ENCODE measurements at regions not wholly inside any gene's neighbourhood (a gene's known extent, or its start where the extent isn't known, plus 50 kb on each side); places are given as distances from the start of the nearest gene placed in this dataset.
"Not testable (repeated sequence)": the region's sequence is repeated elsewhere in the genome, so short reads cannot be mapped to it uniquely, and the experiment has no call there.

DNA sequence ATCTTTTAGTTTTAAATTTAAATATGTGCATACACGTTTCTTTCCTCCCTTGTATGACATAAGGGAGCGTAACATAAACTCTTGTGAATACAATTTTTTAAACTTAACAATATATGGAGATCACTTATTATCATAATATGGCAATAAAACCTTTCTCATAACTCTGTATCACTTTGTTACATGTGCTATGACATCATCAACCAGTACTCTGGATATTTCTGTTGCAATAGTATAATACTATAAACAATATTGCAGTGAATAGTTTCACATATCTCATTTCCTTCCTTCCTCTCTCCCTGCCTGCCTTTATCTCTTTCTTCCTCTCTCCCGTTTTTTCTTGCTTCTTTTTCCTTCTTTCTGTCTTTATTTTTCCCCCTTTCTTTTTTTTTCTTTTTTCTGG lies 1278.0 kb upstream of the CNTN5 start:
- H3K36me3 Mint-ChIP-seq = peaks cover 19% of the 10 kb centered on the region
- H3K4me3 Mint-ChIP-seq = no peak overlapping the region

DNA sequence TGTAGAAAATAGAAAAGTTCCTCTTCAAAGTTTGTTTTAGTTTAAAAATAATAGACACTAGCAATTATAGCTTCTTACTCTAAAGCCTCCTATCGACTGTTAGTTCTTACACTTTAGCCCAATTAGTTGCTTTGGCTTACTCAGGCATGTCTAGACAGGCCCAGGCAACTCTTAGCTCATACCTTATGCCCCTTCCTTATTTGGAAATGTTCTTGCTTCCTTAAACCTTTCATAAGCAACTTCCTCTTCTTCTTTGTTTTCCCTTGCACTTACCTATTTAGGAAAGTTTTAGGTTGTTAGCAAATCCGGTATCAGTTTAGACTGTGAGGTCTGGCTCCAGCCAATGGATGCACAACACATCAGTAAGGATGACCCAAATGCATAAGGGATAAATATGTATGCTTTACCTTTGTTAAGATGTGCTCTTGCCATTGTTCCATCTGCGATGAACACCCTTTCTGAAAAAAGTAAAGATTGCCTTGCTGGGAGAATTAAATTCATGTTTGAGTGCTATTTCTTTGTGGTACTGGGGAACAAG lies 1277.5 kb upstream of the CNTN5 start:
- H3K4me1 Mint-ChIP-seq (ENCODE audit: low read depth in 2 of 2) = no peaks in the 10 kb centered on the region
- no peak overlapping the region for H3K4me3 Mint-ChIP-seq
- peaks cover 11% of the 10 kb centered on the region for H3K9me3 Mint-ChIP-seq
- no peak for ATAC-seq
- no peaks in the 10 kb centered on the region for H3K27me3 Mint-ChIP-seq
- peaks cover 19% of the 10 kb centered on the region for H3K36me3 Mint-ChIP-seq
- H3K27ac Mint-ChIP-seq = no peak overlapping the region
- no peak for DNase-seq (ENCODE audit: low spot score)

More for the DNA sequence above, 1278.0 kb upstream of the CNTN5 start:
- H3K27ac Mint-ChIP-seq = no peak overlapping the region
- H3K4me1 Mint-ChIP-seq (ENCODE audit: low read depth in 2 of 2) = no peaks in the 10 kb centered on the region
- H3K9me3 Mint-ChIP-seq = peaks cover 11% of the 10 kb centered on the region
- no peak for DNase-seq (ENCODE audit: low spot score)
- no peaks in the 10 kb centered on the region for H3K27me3 Mint-ChIP-seq
- ATAC-seq = no peak

- no peak overlapping the region for H3K4me3 Mint-ChIP-seq
- DNase-seq (ENCODE audit: low spot score) (no peak), ATAC-seq (no peak)
- peaks cover 18% of the 10 kb centered on the region for H3K36me3 Mint-ChIP-seq
- H3K9me3 Mint-ChIP-seq = peaks cover 11% of the 10 kb centered on the region
- no peaks in the 10 kb centered on the region for H3K27me3 Mint-ChIP-seq
- no peaks in the 10 kb centered on the region for H3K4me1 Mint-ChIP-seq (ENCODE audit: low read depth in 2 of 2)
- no peak overlapping the region for H3K27ac Mint-ChIP-seq
Measured at GRCh38 chr11:97745515-97746050, 1275.2 kb upstream of the CNTN5 start.

DNA sequence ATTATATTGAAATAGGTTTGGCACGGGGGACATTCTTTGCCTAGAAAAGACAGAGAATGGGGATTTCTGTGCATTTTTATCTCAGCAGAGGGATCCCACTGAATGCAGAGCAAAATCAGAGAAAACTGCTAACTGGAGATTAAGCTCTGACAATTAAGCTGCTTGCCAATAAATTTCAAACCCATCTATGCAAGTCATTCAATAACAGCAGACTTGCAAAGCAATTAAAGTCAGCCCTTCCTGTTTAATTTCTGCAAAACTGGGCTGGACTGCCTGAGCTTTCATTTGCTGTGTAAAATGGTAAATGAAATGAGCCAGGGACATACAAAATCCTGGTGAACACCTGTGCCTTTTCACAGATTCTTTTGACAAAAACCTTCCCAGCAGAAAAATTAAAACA lies 1273.9 kb upstream of the CNTN5 start:
- no peak for ATAC-seq
- H3K9me3 Mint-ChIP-seq = peaks cover 11% of the 10 kb centered on the region
- no peak overlapping the region for H3K27ac Mint-ChIP-seq
- H3K27me3 Mint-ChIP-seq = no peaks in the 10 kb centered on the region
- peaks cover 18% of the 10 kb centered on the region for H3K36me3 Mint-ChIP-seq
- no peak for DNase-seq (ENCODE audit: low spot score)
- H3K4me1 Mint-ChIP-seq (ENCODE audit: low read depth in 2 of 2) = no peaks in the 10 kb centered on the region
- H3K4me3 Mint-ChIP-seq = no peak overlapping the region

- Mint-ChIP-seq H3K27ac (no peak overlapping the region), H3K9me3 (peaks cover 8% of the 10 kb centered on the region)
- ATAC-seq = no peak
Measured at GRCh38 chr11:97751405-97751804, 1269.3 kb upstream of the CNTN5 start.

DNA sequence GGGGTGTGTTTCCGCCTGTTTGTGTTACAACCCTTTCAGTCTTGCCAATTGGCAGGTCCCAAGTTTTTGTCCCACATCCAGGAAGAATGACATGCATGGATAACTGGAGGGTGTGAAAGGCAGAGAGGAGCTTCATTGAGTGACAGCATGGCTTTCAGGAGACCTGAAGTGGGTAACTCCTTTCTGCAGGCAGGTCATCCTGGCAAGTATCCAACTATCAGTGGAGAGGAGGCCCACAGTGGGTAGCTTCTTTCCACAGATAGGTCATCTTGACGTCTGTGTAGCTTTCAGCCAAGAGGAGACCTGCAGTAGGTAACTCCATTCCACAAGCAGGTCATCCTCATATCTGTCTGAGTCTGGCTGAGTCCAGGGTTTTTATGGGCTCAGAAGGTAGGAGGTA lies 1268.8 kb upstream of the CNTN5 start:
- H3K27ac Mint-ChIP-seq = no peak overlapping the region
- no peaks in the 10 kb centered on the region for H3K4me1 Mint-ChIP-seq (ENCODE audit: low read depth in 2 of 2)
- peaks cover 5% of the 10 kb centered on the region for H3K36me3 Mint-ChIP-seq
- H3K9me3 Mint-ChIP-seq = peaks cover 11% of the 10 kb centered on the region
- no peak overlapping the region for H3K4me3 Mint-ChIP-seq
- ATAC-seq = no peak
- H3K27me3 Mint-ChIP-seq = no peaks in the 10 kb centered on the region
- no peak for DNase-seq (ENCODE audit: low spot score)

More at GRCh38 chr11:97751405-97751804, 1269.3 kb upstream of the CNTN5 start:
- H3K27me3 Mint-ChIP-seq = no peaks in the 10 kb centered on the region
- H3K4me1 Mint-ChIP-seq (ENCODE audit: low read depth in 2 of 2) = no peaks in the 10 kb centered on the region
- no peak for DNase-seq (ENCODE audit: low spot score)
- no peak overlapping the region for H3K4me3 Mint-ChIP-seq
- H3K36me3 Mint-ChIP-seq = peaks cover 5% of the 10 kb centered on the region

GRCh38 chr11:97754976-97755375 lies 1265.8 kb upstream of the CNTN5 start:
- no peaks in the 10 kb centered on the region for H3K27me3 Mint-ChIP-seq
- H3K27ac Mint-ChIP-seq = no peak overlapping the region
- H3K4me1 Mint-ChIP-seq (ENCODE audit: low read depth in 2 of 2) = no peaks in the 10 kb centered on the region

DNA sequence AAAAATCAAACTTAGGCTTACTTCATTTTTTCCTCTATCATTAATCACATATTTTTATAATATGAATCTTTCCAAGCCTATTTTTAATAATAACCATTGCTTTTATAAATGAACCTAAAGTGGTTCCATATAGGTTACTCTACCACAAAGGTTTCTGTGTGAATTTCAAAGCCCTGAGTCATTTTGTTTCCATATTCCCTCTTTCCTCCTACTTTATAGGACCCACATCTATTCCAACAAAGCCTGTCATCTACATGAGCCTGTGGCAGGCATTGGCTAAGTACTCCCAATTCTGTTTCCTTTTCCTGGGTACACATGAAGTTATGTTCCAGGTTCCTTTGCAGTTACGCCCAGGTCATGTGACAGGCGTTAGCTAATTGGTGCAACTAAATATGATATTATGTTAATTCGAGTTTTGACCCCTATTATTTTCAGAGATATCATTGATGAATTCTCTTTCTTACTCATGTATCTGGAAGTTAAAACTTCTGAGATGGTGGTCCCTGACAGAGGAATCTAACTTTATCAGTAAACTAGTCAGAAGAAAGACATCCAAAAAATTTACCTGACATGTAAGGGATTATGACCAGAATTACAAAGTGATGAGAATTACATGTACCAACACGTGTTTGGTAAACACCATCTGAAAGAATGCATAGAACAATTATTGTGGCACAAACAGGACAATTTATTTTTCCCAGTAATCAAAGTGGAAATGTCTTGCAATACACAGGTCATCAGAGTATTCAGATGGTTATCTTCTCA lies 1264.0 kb upstream of the CNTN5 start:
- no peak overlapping the region for H3K27ac Mint-ChIP-seq
- no peak for ATAC-seq

More at GRCh38 chr11:97754976-97755375, 1265.8 kb upstream of the CNTN5 start:
- H3K36me3 Mint-ChIP-seq = peaks cover 5% of the 10 kb centered on the region
- H3K9me3 Mint-ChIP-seq = peaks cover 12% of the 10 kb centered on the region
- no peak for ATAC-seq
- H3K4me3 Mint-ChIP-seq = no peak overlapping the region
- DNase-seq (ENCODE audit: low spot score) = no peak

DNA sequence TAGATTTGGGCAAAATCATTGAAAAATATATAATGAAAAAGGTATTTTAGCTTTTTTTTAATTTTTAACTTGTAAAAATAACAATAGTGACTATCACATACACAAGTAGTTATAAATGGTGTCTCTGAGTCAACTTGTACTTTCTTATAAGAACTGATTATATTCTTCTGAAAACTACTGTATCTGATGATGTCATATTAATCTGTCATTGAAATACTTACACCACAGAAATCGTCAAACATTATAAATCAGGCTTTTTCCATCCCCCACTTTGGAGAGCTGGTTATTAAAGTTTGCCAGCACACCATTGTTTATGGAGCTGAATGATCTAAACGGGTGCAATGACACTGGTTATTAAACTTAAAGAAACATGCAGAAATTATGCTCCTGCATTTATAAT lies 1259.6 kb upstream of the CNTN5 start:
- Mint-ChIP-seq H3K36me3 (no peaks in the 10 kb centered on the region), H3K27me3 (no peaks in the 10 kb centered on the region), H3K4me1 (ENCODE audit: low read depth in 2 of 2) (no peaks in the 10 kb centered on the region), H3K27ac (no peak overlapping the region), H3K4me3 (no peak overlapping the region), H3K9me3 (peaks cover 16% of the 10 kb centered on the region)
- ATAC-seq = no peak
- DNase-seq (ENCODE audit: low spot score) = no peak

More for the DNA sequence above, 1264.0 kb upstream of the CNTN5 start:
- H3K4me3 Mint-ChIP-seq = no peak overlapping the region
- H3K4me1 Mint-ChIP-seq (ENCODE audit: low read depth in 2 of 2) = no peaks in the 10 kb centered on the region
- peaks cover 13% of the 10 kb centered on the region for H3K9me3 Mint-ChIP-seq
- H3K27me3 Mint-ChIP-seq = no peaks in the 10 kb centered on the region
- H3K36me3 Mint-ChIP-seq = no peaks in the 10 kb centered on the region
- DNase-seq (ENCODE audit: low spot score) = no peak

DNA sequence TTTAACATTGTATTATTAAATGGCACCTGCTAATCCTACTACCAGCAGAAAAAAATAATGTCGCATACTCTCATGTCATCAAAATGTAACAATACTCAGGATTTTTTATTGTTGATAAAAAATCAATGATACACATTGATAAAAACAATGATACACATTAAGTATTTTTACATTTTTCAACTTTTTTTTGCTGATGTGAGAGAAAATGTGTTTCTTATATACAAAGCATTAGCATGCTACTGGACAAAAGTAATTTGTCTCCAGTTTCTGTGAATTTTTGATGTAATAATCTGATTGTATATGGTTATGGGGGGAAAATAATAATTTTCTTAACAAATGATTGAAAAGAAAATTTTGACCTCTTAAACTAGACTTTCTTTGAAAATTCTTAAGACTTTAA lies 1256.6 kb upstream of the CNTN5 start:
- Mint-ChIP-seq H3K36me3 (no peaks in the 10 kb centered on the region), H3K27me3 (no peaks in the 10 kb centered on the region), H3K27ac (no peak overlapping the region), H3K4me1 (ENCODE audit: low read depth in 2 of 2) (no peaks in the 10 kb centered on the region), H3K9me3 (peaks cover 7% of the 10 kb centered on the region), H3K4me3 (no peak overlapping the region)
- ATAC-seq (no peak), DNase-seq (ENCODE audit: low spot score) (no peak)

GRCh38 chr11:97764605-97765004 lies 1256.1 kb upstream of the CNTN5 start:
- Mint-ChIP-seq H3K4me1 (ENCODE audit: low read depth in 2 of 2) (no peaks in the 10 kb centered on the region), H3K4me3 (no peak overlapping the region), H3K9me3 (peaks cover 7% of the 10 kb centered on the region), H3K36me3 (no peaks in the 10 kb centered on the region), H3K27ac (no peak overlapping the region), H3K27me3 (no peaks in the 10 kb centered on the region)
- ATAC-seq (no peak), DNase-seq (ENCODE audit: low spot score) (no peak)

DNA sequence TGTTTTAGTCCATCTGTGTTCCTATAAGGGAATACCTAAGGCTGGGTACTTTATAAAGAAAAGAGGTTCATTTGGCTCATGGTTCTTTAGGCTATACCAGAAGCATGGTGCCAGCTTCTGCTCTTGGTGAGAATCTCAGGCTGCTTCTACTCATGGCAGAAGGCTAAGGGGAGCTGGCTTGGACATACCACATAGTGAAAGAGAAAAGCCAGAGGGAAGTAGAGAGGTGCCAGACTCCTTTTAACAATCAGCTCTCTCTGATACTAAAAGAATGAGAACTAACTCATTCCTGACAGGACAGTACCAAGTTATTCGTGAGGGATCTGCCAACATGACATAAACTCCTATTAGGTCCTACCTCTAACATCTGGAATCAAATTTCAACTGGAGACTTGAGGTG lies 1250.2 kb upstream of the CNTN5 start:
- no peak overlapping the region for H3K4me3 Mint-ChIP-seq
- no peaks in the 10 kb centered on the region for H3K9me3 Mint-ChIP-seq
- no peak overlapping the region for H3K27ac Mint-ChIP-seq
- H3K27me3 Mint-ChIP-seq = no peaks in the 10 kb centered on the region
- H3K4me1 Mint-ChIP-seq (ENCODE audit: low read depth in 2 of 2) = no peaks in the 10 kb centered on the region
- ATAC-seq = no peak
- no peak for DNase-seq (ENCODE audit: low spot score)
- H3K36me3 Mint-ChIP-seq = no peaks in the 10 kb centered on the region

DNA sequence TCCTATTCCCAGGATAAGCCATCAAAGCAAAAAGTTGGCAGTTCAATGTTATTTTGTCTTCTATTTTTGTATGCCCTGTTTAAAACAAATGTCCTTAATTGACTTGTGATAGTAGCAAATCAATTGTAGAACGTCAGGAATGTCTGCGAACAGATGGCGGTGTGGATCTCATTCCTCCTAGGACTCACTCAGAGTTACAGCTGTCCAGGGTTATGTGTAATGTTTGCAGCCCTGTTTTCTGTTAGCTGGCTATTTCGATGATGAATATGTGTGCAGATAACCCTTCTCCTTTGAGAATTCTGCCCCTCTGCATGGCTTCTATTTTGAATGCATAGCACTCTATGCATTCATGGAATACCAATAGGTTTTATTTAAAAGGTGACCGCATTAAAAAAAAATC lies 1248.0 kb upstream of the CNTN5 start:
- Mint-ChIP-seq H3K4me1 (ENCODE audit: low read depth in 2 of 2) (no peaks in the 10 kb centered on the region), H3K36me3 (no peaks in the 10 kb centered on the region)
- ATAC-seq = no peak

DNA sequence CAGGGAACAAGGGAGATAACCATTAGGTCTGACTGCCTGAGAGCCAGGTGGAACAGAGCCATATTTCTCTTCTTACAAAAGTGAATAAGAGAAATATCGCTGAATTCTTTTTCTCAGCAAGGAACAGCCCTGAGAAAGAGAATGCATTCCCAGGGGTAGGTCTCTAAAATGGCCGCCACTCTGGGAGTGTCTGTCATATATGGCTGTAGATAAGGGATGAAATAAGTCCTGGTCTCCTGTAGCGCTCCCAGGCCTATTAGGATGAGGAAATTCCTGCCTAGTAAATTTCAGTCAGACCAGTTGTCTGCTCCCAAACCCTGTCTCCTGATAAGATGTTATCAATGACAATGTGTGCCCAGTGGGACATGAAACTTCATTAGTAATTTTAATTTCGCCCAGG lies 1236.4 kb upstream of the CNTN5 start:
- H3K27me3 Mint-ChIP-seq; H3K4me1 Mint-ChIP-seq (ENCODE audit: low read depth in 2 of 2); DNase-seq (ENCODE audit: low spot score); H3K4me3 Mint-ChIP-seq; H3K27ac Mint-ChIP-seq; ATAC-seq: not testable (repeated sequence)
- peaks cover 29% of the 10 kb centered on the region for H3K36me3 Mint-ChIP-seq
- peaks cover 34% of the 10 kb centered on the region for H3K9me3 Mint-ChIP-seq

More for the DNA sequence above, 1248.0 kb upstream of the CNTN5 start:
- H3K27ac Mint-ChIP-seq = no peak overlapping the region
- no peak overlapping the region for H3K4me3 Mint-ChIP-seq
- no peaks in the 10 kb centered on the region for H3K27me3 Mint-ChIP-seq
- DNase-seq (ENCODE audit: low spot score) = no peak
- H3K9me3 Mint-ChIP-seq = peaks cover 3% of the 10 kb centered on the region
